GM21367 (cell line): ENCODE measurements at regions not wholly inside any gene's neighbourhood (a gene's known extent, or its start where the extent isn't known, plus 50 kb on each side); places are given as distances from the start of the nearest gene placed in this dataset.
A peak's percentile ranks its signal among the peaks of the same experiment; 100 is the strongest.
"Not testable (repeated sequence)": the region's sequence is repeated elsewhere in the genome, so short reads cannot be mapped to it uniquely, and the experiment has no call there.

Source experiments
- ATAC-seq: cut with Tn5 transposase; IDR thresholded peaks from one replicate; pipeline ENCODE4 v1.9.1; 2021; ENCODE audit not compliant: unreplicated experiment

DNA sequence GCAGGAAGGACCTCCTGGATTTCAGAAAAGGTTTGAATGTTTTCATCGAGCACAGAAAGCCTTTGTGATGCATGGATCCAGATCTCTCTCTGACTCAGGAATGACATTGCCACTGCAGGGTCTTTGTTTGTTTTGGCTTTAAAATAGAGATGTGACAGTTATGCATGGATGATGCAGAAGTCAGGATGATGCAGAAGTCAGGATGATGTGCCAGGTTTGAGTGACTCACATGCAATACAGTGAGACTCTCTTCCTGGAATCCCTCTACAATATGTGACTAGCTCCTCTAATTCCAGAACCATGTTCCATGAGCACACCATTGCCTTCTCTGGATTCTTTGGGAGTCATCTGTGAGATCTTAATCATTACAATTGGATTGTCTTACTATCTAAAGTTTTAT is 177.9 kb upstream of the RAB6C start:
- no peak for ATAC-seq

DNA sequence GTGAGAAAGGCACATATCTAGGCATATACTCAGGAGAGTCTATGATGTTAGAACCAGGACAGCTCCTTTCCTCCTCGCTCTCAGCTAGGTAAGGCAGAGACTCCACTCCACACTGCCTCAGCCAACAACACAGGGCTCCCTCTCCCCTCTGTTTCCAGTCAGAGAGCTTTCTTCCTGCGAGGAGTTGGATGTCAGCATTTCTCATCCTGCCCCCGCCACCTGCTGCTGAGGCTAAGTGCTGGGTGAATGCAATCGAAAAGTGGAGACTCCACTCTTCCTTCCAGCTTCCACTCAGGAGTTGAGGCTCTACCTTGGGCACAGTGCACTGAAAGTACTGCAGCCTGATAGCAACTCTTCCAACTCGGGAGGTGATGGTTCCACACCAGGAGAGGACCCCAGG is 177.2 kb upstream of the RAB6C start:
- ATAC-seq: no peak

GRCh38 chr2:129803032-129803431 is 176.4 kb upstream of the RAB6C start:
- ATAC-seq: no peak

DNA sequence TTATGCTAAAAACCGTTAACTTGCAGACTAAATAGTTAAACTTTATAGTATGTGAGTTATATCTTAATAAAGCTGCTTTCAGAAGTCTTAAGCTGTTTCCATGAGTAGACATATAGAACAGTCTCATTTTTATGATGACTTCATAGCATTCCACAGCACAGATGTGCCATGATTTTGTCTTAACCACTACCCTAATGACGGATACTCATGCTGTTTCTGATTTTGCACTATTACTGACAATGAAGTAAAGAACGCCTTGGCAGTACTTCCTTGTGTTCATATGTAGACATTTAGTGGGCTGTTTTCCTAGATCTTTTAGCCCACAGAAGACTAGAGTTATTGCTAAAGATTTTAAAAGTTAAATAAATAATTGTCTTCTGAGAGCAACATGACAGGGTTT is 175.6 kb upstream of the RAB6C start:
- no peak for ATAC-seq

DNA sequence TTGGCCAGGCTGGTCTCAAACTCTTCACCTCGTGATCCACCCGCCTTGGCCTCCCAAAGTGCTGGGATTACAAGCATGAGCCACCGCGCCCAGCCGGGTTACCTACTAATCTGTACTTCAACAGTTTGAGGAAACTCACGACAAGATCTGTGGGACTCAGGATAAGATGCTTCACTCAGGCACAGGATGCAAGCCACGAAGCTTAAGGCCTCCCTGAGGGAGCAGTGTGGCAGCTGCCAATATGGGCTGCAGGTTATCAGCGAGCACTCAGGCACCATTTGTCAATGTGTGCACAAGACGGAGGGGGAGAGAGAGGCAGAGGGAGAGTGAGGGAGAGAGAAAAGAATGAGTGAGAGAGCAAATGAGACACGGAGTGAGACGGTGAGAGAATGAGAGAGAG is 173.6 kb upstream of the RAB6C start:
- ATAC-seq: no peak

GRCh38 chr2:129806317-129806716 is 173.1 kb upstream of the RAB6C start:
- ATAC-seq: no peak

GRCh38 chr2:129806990-129807389 is 172.5 kb upstream of the RAB6C start:
- ATAC-seq: no peak

DNA sequence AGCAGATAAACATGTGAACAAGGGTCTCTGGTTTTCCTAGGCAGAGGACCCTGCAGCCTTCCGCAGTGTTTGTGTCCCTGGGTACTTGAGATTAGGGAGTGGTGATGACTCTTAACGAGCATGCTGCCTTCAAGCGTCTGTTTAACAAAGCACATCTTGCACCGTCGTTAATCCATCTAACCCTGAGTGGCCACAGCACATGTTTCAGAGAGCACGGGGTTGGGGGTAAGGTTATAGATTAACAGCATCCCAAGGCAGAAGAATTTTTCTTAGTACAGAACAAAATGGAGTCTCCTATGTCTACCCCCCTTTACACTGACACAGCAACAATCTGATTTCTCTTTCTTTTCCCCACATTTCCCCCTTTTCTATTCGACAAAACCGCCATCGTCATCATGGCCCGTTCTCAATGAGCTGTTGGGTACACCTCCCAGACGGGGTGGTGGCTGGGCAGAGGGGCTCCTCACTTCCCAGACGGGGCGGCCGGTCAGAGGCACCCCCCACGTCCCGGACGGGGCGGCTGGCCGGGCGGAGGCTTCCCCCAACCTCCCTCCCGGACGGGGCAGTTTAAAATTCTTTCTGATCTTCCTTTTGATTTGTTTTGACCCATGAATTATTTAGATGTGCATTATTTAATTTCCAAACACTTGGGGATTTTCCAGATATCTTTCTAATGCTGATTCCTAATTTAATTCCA is 171.7 kb upstream of the RAB6C start:
- ATAC-seq: not testable (repeated sequence)

- ATAC-seq: no peak
Measured at GRCh38 chr2:129810521-129810920, 168.9 kb upstream of the RAB6C start.

DNA sequence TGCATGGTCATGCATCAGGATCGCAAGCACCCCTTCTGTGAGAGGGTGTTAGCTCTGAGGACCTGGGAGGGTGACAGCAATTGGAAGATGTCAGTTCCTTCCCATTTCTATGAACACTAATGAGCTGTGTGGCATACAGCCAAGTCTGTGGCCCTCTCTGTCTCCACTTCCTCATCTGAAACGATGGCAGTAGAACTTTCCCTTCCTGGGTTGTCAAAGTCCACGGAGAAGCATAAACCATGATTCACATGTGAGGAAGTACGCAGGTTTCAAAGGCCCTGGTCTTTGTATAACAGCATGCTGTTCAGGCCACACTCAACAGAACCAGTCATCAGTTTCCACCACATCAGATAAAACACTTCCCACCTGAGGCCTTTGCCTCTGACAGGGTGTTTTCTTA is 167.4 kb upstream of the RAB6C start:
- peak; percentile 68 for ATAC-seq

- ATAC-seq: no peak
Measured at GRCh38 chr2:129812654-129813053, 166.8 kb upstream of the RAB6C start.

GRCh38 chr2:129813404-129813803 is 166.1 kb upstream of the RAB6C start:
- ATAC-seq: no peak

GRCh38 chr2:129816813-129817574 is 162.5 kb upstream of the RAB6C start:
- no peak for ATAC-seq

GRCh38 chr2:129819855-129820254 is 159.6 kb upstream of the RAB6C start:
- ATAC-seq: no peak

GRCh38 chr2:129820908-129821307 is 158.6 kb upstream of the RAB6C start:
- ATAC-seq: no peak

DNA sequence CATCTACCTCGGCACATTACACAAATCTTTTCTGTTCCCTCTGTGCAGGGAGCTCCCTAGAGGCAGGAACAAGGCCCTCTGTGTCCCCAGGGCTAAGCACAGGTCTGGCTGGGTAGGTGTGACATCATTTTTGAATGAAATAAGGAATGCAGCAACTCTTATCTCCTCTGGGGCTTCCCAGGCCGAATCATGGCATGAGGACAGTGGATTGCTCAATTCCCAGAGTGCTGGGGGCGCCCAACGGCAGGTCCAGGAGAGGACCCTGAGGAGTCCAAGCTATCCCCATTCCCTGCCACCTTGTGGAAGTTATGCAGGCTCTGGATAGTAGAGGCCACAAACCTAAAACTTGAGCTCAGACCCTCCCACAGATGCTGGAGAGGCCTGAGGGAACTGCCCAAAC is 158.0 kb upstream of the RAB6C start:
- ATAC-seq: no peak

GRCh38 chr2:129823044-129823443 is 156.4 kb upstream of the RAB6C start:
- no peak for ATAC-seq

GRCh38 chr2:129827311-129828090 is 152.0 kb upstream of the RAB6C start:
- ATAC-seq: no peak

- no peak for ATAC-seq
Measured at GRCh38 chr2:129828792-129829191, 150.7 kb upstream of the RAB6C start.

DNA sequence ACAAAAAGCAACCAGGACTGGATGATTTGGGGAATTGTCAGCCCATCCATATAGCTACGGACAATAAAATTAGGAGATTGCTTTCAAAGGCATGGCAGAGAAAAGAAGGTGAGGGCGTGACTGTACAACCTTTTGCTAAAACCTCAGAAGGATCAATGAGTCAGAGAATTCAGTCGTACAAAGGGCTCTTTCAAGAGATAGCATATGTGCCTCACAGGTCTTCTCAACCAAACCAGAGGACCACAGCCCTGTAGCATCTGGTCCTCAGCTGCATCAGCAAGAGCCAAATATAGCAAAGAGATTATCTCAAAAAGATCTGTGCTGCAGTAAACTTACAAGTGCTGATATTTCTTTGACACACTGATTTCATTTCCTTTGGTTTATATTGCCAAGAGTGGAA is 149.9 kb upstream of the RAB6C start:
- no peak for ATAC-seq

DNA sequence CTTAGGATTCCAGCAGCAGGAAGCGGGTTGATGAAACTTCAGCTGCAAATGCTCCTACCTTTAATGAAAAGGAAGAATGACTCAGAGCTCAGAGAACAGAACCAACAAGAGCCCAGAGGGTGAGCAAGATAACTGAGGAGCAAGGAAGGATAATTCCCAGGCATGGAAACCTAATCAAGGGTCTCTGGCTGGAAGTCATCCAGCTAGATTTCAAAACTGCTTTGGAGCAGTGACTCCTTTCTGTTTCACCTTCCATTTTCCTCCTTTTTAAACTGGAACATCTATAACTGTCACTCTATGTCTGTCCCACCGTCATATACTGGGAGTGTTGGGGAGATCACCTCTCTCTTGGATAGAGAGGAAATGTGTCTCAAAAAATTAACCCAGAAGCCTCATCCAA is 148.4 kb upstream of the RAB6C start:
- no peak for ATAC-seq

DNA sequence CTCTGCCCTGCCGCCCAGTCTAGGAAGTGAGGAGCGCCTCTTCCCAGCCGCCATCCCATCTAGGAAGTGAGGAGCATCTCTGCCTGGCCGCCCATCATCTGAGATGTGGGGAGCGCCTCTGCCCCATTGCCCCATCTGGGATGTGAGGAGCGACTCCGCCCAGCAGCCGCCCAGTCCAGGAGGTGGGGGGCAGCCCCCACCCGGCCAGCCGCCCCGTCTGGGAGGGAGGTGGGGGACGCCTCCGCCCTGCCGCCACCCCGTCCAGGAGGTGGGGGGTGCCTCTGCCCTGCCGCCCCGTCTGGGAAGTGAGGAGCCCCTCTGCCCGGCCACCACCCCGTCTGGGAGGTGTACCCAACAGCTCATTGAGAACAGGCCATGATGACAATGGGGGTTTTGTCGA is 146.0 kb upstream of the RAB6C start:
- ATAC-seq: not testable (repeated sequence)
